HEK293 (cell line): ENCODE measurements at regions not wholly inside any gene's neighbourhood (a gene's known extent, or its start where the extent isn't known, plus 50 kb on each side); places are given as distances from the start of the nearest gene placed in this dataset.

Source experiments
- GLIS1 ChIP-seq: fragments of 450-650 bp; formaldehyde crosslinking; IDR thresholded peaks from 2 replicates; pipeline ENCODE4 v1.5.1; 2016; ENCODE audit warnings: missing biosample characterization, missing genetic modification characterization
- KLF10 ChIP-seq: fragments of 450-650 bp; IDR thresholded peaks from 2 replicates; pipeline ENCODE4 v1.5.1; 2018; ENCODE audit warnings: missing biosample characterization, mild to moderate bottlenecking, missing genetic modification characterization
- ZNF138 ChIP-seq: fragments of 450-650 bp; formaldehyde crosslinking; IDR thresholded peaks from 2 replicates; pipeline ENCODE4 v1.5.1; 2016; ENCODE audit warnings: missing biosample characterization, missing genetic modification characterization, borderline replicate concordance
- ZNF175 ChIP-seq: fragments of 450-650 bp; formaldehyde crosslinking; IDR thresholded peaks from 2 replicates; pipeline ENCODE4 v1.5.1; 2016; ENCODE audit warnings: missing biosample characterization, missing genetic modification characterization
- ZNF274 ChIP-seq, 2 experiments: fragments of 200-500 bp in 1 of 2; fragments of 450-650 bp in 1 of 2; sonication (Bioruptor generic) in 1 of 2; formaldehyde crosslinking in 1 of 2; IDR thresholded peaks; 2 replicates each; pipeline versions ENCODE4 v1.5.1 to v1.6.1; 2014 to 2016; ENCODE audit warnings: borderline replicate concordance in 1 of 2, inconsistent platforms in 1 of 2, low read length in 1 of 2, missing biosample characterization in 1 of 2, missing genetic modification characterization in 1 of 2
- ZNF37A ChIP-seq: fragments of 450-650 bp; IDR thresholded peaks from 2 replicates; pipeline ENCODE4 v1.5.1; 2018; ENCODE audit warnings: missing biosample characterization, missing genetic modification characterization
- ZNF664 ChIP-seq: fragments of 450-650 bp; formaldehyde crosslinking; IDR thresholded peaks from 2 replicates; pipeline ENCODE4 v1.5.1; 2016; ENCODE audit warnings: missing biosample characterization, missing genetic modification characterization
- ZNF785 ChIP-seq: fragments of 450-650 bp; formaldehyde crosslinking; IDR thresholded peaks from 2 replicates; pipeline ENCODE4 v1.5.1; 2016; ENCODE audit warnings: missing biosample characterization, missing genetic modification characterization
- TF ChIP-seq, protein P1 (sequence below): fragments of 450-650 bp; formaldehyde crosslinking; IDR thresholded peaks from 2 replicates; pipeline ENCODE4 v1.5.1; 2016; ENCODE audit warnings: missing biosample characterization, missing genetic modification characterization
- TF ChIP-seq, protein P2 (sequence below): fragments of 450-650 bp; formaldehyde crosslinking; IDR thresholded peaks from 2 replicates; pipeline ENCODE4 v1.5.1; 2016; ENCODE audit warnings: missing biosample characterization, missing genetic modification characterization
- TF ChIP-seq, protein P3 (sequence below): fragments of 450-650 bp; formaldehyde crosslinking; IDR thresholded peaks from 2 replicates; pipeline ENCODE4 v1.5.1; 2017; ENCODE audit warnings: missing biosample characterization, missing genetic modification characterization
- TF ChIP-seq, protein P4 (sequence below): fragments of 450-650 bp; formaldehyde crosslinking; IDR thresholded peaks from 2 replicates; pipeline ENCODE4 v1.5.1; 2016; ENCODE audit warnings: missing biosample characterization, missing genetic modification characterization, low read depth

DNA sequence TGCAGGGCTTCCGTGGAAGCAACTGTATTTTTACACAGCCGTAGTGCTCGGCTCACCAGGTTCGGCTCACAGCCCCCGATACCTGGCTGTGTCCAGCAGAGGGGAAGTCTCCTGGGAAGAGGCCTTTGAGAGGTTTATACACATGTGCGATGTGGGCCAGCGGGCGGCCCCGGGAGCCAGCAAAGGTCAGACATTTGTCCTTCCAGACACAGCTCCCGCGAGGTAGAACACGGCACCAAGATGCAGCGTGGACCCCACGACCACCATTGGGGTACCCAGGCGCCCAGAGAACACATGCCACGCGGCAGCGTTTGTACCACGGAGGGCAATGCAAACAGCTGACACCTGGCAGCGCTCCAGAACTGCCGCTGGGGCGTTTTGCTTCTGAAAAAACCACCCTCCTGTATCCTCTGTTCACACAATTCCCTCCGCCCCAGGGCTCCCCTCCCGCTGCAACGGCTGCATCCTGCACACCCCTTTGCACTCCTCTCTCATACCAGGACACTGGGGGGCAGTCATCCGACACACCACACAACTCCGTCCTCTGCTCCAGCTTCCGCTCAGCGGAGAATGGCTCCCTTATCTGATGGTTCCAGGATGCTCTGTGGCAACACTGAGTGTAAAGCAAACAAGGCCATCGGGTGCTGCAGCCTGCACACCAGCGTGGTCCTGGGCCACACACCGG is 235.3 kb downstream of the SYK start:
- TF ChIP-seq, protein P1, sequence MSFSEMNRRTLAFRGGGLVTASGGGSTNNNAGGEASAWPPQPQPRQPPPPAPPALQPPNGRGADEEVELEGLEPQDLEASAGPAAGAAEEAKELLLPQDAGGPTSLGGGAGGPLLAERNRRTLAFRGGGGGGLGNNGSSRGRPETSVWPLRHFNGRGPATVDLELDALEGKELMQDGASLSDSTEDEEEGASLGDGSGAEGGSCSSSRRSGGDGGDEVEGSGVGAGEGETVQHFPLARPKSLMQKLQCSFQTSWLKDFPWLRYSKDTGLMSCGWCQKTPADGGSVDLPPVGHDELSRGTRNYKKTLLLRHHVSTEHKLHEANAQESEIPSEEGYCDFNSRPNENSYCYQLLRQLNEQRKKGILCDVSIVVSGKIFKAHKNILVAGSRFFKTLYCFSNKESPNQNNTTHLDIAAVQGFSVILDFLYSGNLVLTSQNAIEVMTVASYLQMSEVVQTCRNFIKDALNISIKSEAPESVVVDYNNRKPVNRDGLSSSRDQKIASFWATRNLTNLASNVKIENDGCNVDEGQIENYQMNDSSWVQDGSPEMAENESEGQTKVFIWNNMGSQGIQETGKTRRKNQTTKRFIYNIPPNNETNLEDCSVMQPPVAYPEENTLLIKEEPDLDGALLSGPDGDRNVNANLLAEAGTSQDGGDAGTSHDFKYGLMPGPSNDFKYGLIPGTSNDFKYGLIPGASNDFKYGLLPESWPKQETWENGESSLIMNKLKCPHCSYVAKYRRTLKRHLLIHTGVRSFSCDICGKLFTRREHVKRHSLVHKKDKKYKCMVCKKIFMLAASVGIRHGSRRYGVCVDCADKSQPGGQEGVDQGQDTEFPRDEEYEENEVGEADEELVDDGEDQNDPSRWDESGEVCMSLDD (tag by site-specific recombination) = no peak; the same call in 1 of the 2 replicates
- TF ChIP-seq, protein P2, sequence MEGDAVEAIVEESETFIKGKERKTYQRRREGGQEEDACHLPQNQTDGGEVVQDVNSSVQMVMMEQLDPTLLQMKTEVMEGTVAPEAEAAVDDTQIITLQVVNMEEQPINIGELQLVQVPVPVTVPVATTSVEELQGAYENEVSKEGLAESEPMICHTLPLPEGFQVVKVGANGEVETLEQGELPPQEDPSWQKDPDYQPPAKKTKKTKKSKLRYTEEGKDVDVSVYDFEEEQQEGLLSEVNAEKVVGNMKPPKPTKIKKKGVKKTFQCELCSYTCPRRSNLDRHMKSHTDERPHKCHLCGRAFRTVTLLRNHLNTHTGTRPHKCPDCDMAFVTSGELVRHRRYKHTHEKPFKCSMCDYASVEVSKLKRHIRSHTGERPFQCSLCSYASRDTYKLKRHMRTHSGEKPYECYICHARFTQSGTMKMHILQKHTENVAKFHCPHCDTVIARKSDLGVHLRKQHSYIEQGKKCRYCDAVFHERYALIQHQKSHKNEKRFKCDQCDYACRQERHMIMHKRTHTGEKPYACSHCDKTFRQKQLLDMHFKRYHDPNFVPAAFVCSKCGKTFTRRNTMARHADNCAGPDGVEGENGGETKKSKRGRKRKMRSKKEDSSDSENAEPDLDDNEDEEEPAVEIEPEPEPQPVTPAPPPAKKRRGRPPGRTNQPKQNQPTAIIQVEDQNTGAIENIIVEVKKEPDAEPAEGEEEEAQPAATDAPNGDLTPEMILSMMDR (tag by site-specific recombination) = peak; percentile 75
- TF ChIP-seq ZNF175 (tag by site-specific recombination) = no peak
- no peak for TF ChIP-seq ZNF138 (tag by site-specific recombination)
- no peak for TF ChIP-seq ZNF274 (IDR thresholded peaks at IDR 0.05; ENCODE audit: low read length)
- no peak for TF ChIP-seq ZNF274 (tag by site-specific recombination; IDR thresholded peaks at IDR 0.05; ENCODE audit: borderline replicate concordance)
- no peak for TF ChIP-seq ZNF785 (tag by site-specific recombination)
- TF ChIP-seq, protein P3, sequence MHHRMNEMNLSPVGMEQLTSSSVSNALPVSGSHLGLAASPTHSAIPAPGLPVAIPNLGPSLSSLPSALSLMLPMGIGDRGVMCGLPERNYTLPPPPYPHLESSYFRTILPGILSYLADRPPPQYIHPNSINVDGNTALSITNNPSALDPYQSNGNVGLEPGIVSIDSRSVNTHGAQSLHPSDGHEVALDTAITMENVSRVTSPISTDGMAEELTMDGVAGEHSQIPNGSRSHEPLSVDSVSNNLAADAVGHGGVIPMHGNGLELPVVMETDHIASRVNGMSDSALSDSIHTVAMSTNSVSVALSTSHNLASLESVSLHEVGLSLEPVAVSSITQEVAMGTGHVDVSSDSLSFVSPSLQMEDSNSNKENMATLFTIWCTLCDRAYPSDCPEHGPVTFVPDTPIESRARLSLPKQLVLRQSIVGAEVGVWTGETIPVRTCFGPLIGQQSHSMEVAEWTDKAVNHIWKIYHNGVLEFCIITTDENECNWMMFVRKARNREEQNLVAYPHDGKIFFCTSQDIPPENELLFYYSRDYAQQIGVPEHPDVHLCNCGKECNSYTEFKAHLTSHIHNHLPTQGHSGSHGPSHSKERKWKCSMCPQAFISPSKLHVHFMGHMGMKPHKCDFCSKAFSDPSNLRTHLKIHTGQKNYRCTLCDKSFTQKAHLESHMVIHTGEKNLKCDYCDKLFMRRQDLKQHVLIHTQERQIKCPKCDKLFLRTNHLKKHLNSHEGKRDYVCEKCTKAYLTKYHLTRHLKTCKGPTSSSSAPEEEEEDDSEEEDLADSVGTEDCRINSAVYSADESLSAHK (tag by site-specific recombination) = no peak
- peak; percentile 47; the same call in 1 of the 2 replicates for TF ChIP-seq GLIS1 (tag by site-specific recombination)
- no peak for TF ChIP-seq ZNF664
- no peak for TF ChIP-seq ZNF37A (tag by site-specific recombination)
- TF ChIP-seq KLF10 (tag by site-specific recombination) = no peak
- TF ChIP-seq, protein P4, sequence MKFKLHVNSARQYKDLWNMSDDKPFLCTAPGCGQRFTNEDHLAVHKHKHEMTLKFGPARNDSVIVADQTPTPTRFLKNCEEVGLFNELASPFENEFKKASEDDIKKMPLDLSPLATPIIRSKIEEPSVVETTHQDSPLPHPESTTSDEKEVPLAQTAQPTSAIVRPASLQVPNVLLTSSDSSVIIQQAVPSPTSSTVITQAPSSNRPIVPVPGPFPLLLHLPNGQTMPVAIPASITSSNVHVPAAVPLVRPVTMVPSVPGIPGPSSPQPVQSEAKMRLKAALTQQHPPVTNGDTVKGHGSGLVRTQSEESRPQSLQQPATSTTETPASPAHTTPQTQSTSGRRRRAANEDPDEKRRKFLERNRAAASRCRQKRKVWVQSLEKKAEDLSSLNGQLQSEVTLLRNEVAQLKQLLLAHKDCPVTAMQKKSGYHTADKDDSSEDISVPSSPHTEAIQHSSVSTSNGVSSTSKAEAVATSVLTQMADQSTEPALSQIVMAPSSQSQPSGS (tag by site-specific recombination) = no peak
